Ascending aorta (tissue), 2 donors: ENCODE measurements at regions not wholly inside any gene's neighbourhood (a gene's known extent, or its start where the extent isn't known, plus 50 kb on each side); places are given as distances from the start of the nearest gene placed in this dataset.

ENCODE experiments used
- DNase-seq, 2 donors: peaks; one replicate each; pipeline ENCODE4 v3.0.0-alpha.2; 2019; ENCODE audit warnings: low spot score in 2 of 2
- H3K27ac ChIP-seq, 2 donors: fragments of 200-600 bp; sonication (generic); one replicate each; pipeline ENCODE4 v1.5.1; 2016 to 2017; ENCODE audit warnings: mild to moderate bottlenecking in 1 of 2
- H3K27me3 ChIP-seq: fragments of 200-600 bp; sonication (generic); one replicate; pipeline ENCODE4 v1.5.1; 2017
- H3K36me3 ChIP-seq, 2 donors: fragments of 200-600 bp; sonication (generic); one replicate each; pipeline ENCODE4 v1.5.1; 2016
- H3K4me1 ChIP-seq, 2 donors: fragments of 200-600 bp; sonication (generic); one replicate each; pipeline ENCODE4 v1.5.1; 2016 to 2017; ENCODE audit warnings: mild to moderate bottlenecking in 1 of 2
- H3K4me3 ChIP-seq, 2 donors: fragments of 200-600 bp; sonication (generic); one replicate each; pipeline ENCODE4 v1.5.1; 2016 to 2017; ENCODE audit warnings: mild to moderate bottlenecking in 1 of 2
- H3K9me3 ChIP-seq, 2 donors: fragments of 200-600 bp; sonication (generic); one replicate each; pipeline ENCODE4 v1.5.1; 2016
- CTCF ChIP-seq, 3 experiments: fragments of 200-600 bp in 2 of 3; fragments of 450-650 bp in 1 of 3; sonication (generic) in 2 of 3; IDR thresholded peaks; one replicate each; pipeline ENCODE4 v1.5.1; 2016 to 2019; ENCODE audit warnings: antibody characterized with exemption in 3 of 3, mild to moderate bottlenecking in 1 of 3, moderate library complexity in 1 of 3
- intact Hi-C: fragments of 100-400 bp; cut with DNase I; formaldehyde crosslinking; loops from one replicate; pipeline ENCODE4 v1.15.1; 2023

DNA sequence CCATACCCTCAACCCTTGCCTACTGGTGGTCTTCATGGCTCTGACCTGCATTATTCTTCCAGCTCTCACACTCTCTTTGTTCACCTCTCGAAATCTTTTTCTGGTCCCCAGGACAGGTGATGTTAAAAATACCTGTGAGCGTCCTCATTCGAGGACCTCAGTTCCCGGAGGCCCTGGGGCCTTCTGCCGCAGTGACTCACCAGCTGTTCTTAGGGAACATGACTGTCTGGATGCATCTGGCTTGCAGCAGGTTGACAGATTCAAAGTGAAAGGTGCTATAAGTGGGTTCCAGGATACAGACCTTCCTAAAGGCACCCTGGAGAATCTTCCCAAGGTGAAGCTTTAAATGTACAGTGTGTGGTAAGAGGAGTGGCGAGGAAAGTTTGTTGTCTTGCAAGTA lies 210.4 kb upstream of the KCNG1 start:
- no peak for TF ChIP-seq CTCF (IDR thresholded peaks at IDR 0.05)
- H3K27ac ChIP-seq, result no peak overlapping the region
- H3K9me3 ChIP-seq, result no peaks in the 10 kb centered on the region
- no peak for DNase-seq
- no peaks in the 10 kb centered on the region for H3K27me3 ChIP-seq
- H3K4me1 ChIP-seq, result no peaks in the 10 kb centered on the region
- H3K4me3 ChIP-seq, result no peak overlapping the region
- intact Hi-C loops, result no loop called here
- no peaks in the 10 kb centered on the region for H3K36me3 ChIP-seq

DNA sequence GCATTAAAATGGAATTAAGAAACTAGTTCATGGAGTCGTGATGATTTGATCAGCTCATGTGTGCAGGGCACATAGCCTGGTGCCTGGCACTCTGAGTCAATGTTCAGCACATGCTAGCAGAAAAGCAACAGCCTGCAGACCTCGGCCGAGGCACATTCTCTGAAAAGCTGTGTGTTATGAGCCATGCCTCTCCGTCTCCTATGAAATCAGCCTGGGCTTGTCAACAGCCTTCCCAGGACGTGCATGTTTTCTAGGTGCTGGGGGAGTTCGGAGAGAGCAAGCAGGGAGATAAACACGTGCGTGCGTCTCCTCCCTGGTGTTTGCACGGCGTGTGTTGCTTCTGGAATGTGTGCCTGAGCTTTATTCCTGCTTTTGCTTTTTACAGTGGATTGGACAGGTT lies 207.8 kb upstream of the KCNG1 start:
- H3K27ac ChIP-seq, result no peak overlapping the region
- H3K9me3 ChIP-seq, result no peaks in the 10 kb centered on the region
- H3K4me1 ChIP-seq, result no peaks in the 10 kb centered on the region
- no peaks in the 10 kb centered on the region for H3K27me3 ChIP-seq
- intact Hi-C loops, result no loop called here
- no peak for TF ChIP-seq CTCF (IDR thresholded peaks at IDR 0.05)
- DNase-seq, result no peak
- no peak overlapping the region for H3K4me3 ChIP-seq
- H3K36me3 ChIP-seq, result no peaks in the 10 kb centered on the region

DNA sequence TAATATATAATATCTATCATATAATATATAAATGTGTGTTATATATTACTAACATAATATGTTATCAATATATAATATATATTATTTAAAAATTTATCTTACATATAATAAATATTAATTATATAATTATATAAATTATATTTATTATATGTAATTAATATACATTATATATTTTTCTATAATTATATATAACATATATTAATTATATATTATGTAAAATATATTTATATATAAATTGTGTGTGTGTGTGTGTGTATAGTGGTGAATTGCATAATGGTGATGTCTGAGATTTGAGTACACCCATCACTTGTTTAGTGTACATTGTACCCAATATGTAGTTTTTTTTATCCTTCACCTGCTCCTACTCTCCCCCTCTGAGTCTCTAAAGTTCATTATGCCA lies 205.9 kb upstream of the KCNG1 start:
- intact Hi-C loops, result no loop called here
- Histone ChIP-seq H3K9me3 (no peaks in the 10 kb centered on the region), H3K4me1 (no peaks in the 10 kb centered on the region), H3K27ac (no peak overlapping the region), H3K36me3 (no peaks in the 10 kb centered on the region), H3K27me3 (no peaks in the 10 kb centered on the region), H3K4me3 (no peak overlapping the region)
- DNase-seq, result no peak
- TF ChIP-seq CTCF (IDR thresholded peaks at IDR 0.05), result no peak

- Histone ChIP-seq H3K27me3 (no peaks in the 10 kb centered on the region), H3K27ac (no peak overlapping the region), H3K9me3 (no peaks in the 10 kb centered on the region), H3K4me3 (no peak overlapping the region), H3K4me1 (no peaks in the 10 kb centered on the region), H3K36me3 (no peaks in the 10 kb centered on the region)
- intact Hi-C loops, result no loop called here
- no peak for DNase-seq
- no peak for TF ChIP-seq CTCF (IDR thresholded peaks at IDR 0.05)
These were observed 204.8 kb upstream of the KCNG1 start for GRCh38 chr20:51227744-51228143.

DNA sequence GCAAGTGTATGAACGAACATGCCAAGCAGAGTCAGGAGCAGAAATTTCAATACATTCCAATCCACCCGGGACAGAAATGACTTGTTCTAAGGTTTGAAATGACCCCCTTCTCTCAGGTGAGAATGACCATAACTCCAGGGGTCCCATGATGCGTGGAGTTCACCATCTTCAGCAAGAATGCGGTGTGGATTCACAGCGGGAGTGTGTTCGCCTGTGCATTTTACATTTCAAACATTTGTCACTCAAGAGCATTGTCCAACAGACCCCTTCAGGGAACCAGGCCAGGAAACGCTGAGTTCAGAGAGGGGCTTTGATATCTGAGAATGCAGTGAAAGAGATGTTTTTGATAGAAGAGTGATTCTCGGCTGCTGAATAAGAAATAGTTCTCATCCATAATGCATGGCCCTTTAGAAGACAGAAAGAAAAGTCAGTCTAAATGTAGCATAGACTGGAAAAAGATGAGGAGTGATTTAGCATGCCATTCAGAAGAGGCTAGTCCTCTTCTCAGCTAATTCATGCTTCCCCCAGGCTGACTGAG lies 200.3 kb upstream of the KCNG1 start:
- no peaks in the 10 kb centered on the region for H3K36me3 ChIP-seq
- TF ChIP-seq CTCF (IDR thresholded peaks at IDR 0.05), result no peak
- intact Hi-C loops, result no loop called here
- H3K9me3 ChIP-seq, result no peaks in the 10 kb centered on the region
- no peaks in the 10 kb centered on the region for H3K27me3 ChIP-seq
- no peak overlapping the region for H3K4me3 ChIP-seq
- DNase-seq, result no peak
- no peak overlapping the region for H3K27ac ChIP-seq
- no peaks in the 10 kb centered on the region for H3K4me1 ChIP-seq

DNA sequence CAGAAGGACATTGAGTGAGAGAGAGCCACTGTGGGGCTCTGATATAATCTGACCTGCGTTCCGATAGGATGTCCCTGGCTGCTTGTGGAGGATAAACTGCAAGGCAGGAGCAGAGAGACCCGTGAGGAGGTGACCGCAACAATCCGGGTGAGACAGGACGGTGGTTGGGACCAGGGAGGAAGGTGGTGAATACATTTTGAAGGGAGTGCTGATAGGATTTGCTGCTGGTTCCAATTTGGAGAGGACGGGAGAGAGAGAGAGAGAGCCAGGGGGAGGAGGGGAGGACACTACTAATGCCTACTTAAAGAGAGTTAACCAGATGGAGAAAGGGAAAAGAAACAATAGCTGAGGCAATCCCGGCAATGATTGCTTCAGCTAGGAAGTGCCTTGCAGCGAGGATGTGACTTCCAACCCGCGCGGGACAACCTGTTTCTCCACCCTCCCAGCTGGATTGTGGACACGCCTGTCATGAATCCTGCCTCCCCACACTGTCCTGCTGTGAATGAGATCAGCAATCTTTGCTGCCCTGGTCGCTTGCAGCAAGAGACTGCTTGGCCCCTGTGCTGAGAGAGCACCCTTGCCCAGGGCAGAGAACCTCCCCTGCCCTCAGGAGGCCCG lies 199.0 kb upstream of the KCNG1 start:
- no peak for TF ChIP-seq CTCF (IDR thresholded peaks at IDR 0.05)
- no peaks in the 10 kb centered on the region for H3K9me3 ChIP-seq
- intact Hi-C loops, result no loop called here

More for the DNA sequence above, 199.0 kb upstream of the KCNG1 start:
- no peaks in the 10 kb centered on the region for H3K36me3 ChIP-seq
- no peak for DNase-seq
- no peak overlapping the region for H3K27ac ChIP-seq
- no peaks in the 10 kb centered on the region for H3K27me3 ChIP-seq
- H3K4me3 ChIP-seq, result no peak overlapping the region
- no peaks in the 10 kb centered on the region for H3K4me1 ChIP-seq
